Suprapubic skin (tissue), 4 donors: ENCODE measurements at regions not wholly inside any gene's neighbourhood (a gene's known extent, or its start where the extent isn't known, plus 50 kb on each side); places are given as distances from the start of the nearest gene placed in this dataset.

Experiments used
- EP300 ChIP-seq: sonication (generic); formaldehyde crosslinking; IDR thresholded peaks from one replicate; pipeline ENCODE4 v1.6.1; 2017; ENCODE audit warnings: antibody characterized with exemption
- POLR2A ChIP-seq, 2 donors: fragments of 450-650 bp; IDR thresholded peaks; one replicate each; pipeline ENCODE4 v1.6.1; 2017; ENCODE audit warnings: antibody characterized with exemption in 2 of 2, mild to moderate bottlenecking in 2 of 2, moderate library complexity in 2 of 2
- POLR2AphosphoS5 ChIP-seq, 3 donors: sonication (generic); formaldehyde crosslinking; IDR thresholded peaks; one replicate each; pipeline ENCODE4 v1.6.1; 2017; ENCODE audit warnings: antibody characterized with exemption in 3 of 3
- TF ChIP-seq, protein P1 (sequence below), 2 donors: fragments of 200-600 bp in 1 of 2; fragments of 450-650 bp in 1 of 2; sonication (generic) in 1 of 2; IDR thresholded peaks; one replicate each; pipeline ENCODE4 v1.5.1; 2016 to 2019; ENCODE audit warnings: antibody characterized with exemption in 2 of 2, mild to moderate bottlenecking in 1 of 2, moderate library complexity in 1 of 2

DNA sequence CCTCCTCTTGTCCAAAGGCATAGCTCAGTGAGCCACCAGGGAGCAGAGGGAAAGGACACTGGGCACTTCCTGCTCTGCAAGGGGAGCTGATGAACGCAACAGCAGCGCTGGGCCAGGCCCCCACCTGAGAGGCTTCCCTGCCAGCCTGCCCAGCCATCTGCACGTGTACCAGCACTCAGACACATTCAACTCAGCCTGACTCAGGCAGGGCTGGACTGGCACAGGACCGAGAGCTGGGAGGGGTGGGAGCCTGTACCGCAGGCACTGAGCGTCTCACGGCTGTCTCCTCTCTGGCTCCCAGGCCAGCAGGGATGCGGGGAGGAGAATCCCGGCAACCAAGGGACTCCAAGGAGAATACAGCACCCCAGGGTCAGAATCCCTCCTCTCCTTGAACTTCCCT is 411.8 kb downstream of the CTTN start:
- TF ChIP-seq, protein P1, sequence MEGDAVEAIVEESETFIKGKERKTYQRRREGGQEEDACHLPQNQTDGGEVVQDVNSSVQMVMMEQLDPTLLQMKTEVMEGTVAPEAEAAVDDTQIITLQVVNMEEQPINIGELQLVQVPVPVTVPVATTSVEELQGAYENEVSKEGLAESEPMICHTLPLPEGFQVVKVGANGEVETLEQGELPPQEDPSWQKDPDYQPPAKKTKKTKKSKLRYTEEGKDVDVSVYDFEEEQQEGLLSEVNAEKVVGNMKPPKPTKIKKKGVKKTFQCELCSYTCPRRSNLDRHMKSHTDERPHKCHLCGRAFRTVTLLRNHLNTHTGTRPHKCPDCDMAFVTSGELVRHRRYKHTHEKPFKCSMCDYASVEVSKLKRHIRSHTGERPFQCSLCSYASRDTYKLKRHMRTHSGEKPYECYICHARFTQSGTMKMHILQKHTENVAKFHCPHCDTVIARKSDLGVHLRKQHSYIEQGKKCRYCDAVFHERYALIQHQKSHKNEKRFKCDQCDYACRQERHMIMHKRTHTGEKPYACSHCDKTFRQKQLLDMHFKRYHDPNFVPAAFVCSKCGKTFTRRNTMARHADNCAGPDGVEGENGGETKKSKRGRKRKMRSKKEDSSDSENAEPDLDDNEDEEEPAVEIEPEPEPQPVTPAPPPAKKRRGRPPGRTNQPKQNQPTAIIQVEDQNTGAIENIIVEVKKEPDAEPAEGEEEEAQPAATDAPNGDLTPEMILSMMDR (IDR thresholded peaks at IDR 0.05) = no peak
- TF ChIP-seq POLR2AphosphoS5 (IDR thresholded peaks at IDR 0.05) (no peak), POLR2A (IDR thresholded peaks at IDR 0.05) (no peak), EP300 (no peak)
